Kidney (tissue), 13 donors: ENCODE measurements at regions not wholly inside any gene's neighbourhood (a gene's known extent, or its start where the extent isn't known, plus 50 kb on each side); places are given as distances from the start of the nearest gene placed in this dataset.

Experiments used
- DNase-seq, 5 donors: peaks; one replicate each; pipeline ENCODE4 v3.0.0-alpha.2; 2013 to 2020
- FAIRE-seq: peaks from 2 replicates; lab custom pipeline; 2012; peaks lifted over from hg19 to GRCh38; lab: Jason Lieb, UNC
- H3K27ac ChIP-seq, 2 donors: one replicate each; pipeline ENCODE4 v1.7.0; 2013; ENCODE audit warnings: low read depth in 2 of 2, low read length in 2 of 2, inconsistent platforms in 1 of 2
- H3K27me3 ChIP-seq: one replicate; pipeline ENCODE4 v1.7.1; 2013; ENCODE audit warnings: low read length, inconsistent platforms; ENCODE audit not compliant: control insufficient read depth, insufficient read depth
- H3K36me3 ChIP-seq, 3 donors: one replicate each; pipeline versions ENCODE4 v1.7.0 to v1.7.1; 2013; ENCODE audit warnings: low read length in 3 of 3, control low read depth in 1 of 3, inconsistent platforms in 1 of 3; ENCODE audit not compliant: insufficient read depth in 3 of 3, control insufficient read depth in 2 of 3
- H3K4me1 ChIP-seq, 3 donors: one replicate each; pipeline versions ENCODE4 v1.7.0 to v1.7.1; 2013; ENCODE audit warnings: low read length in 3 of 3, inconsistent platforms in 1 of 3, low read depth in 1 of 3; ENCODE audit not compliant: control insufficient read depth in 2 of 3, insufficient read depth in 2 of 3
- H3K4me3 ChIP-seq, 3 donors: one replicate each; pipeline versions ENCODE4 v1.7.0 to v1.8.1; 2013; ENCODE audit warnings: low read length in 3 of 3, control low read depth in 1 of 3, inconsistent platforms in 1 of 3
- H3K9ac ChIP-seq, 3 donors: one replicate each; pipeline versions ENCODE4 v1.7.0 to v1.7.1; 2013; ENCODE audit warnings: low read length in 3 of 3, control low read depth in 1 of 3, inconsistent platforms in 1 of 3
- H3K9me3 ChIP-seq, 3 donors: one replicate each; pipeline versions ENCODE4 v1.7.0 to v1.7.1; 2013; ENCODE audit warnings: low read length in 3 of 3, control low read depth in 1 of 3, inconsistent platforms in 1 of 3; ENCODE audit not compliant: control insufficient read depth in 2 of 3, insufficient read depth in 1 of 3
- intact Hi-C: fragments of 100-400 bp; cut with DNase I; formaldehyde crosslinking; loops from one replicate; pipeline ENCODE4 v1.11.1; 2022
- TF ChIP-seq, protein P1 (sequence below): IDR thresholded peaks from 3 replicates; pipeline ENCODE4 v1.5.1; 2012; ENCODE audit warnings: mild to moderate bottlenecking, moderate library complexity, borderline replicate concordance; ENCODE audit not compliant: insufficient read depth; ENCODE audit errors: extremely low read depth
- donor health status: control.
- donor health status: control.
- donor health status: control.
- donor health status: control.
- donor health status: control.
- donor health status: DM: yes; HTN: yes; CAD: no.
- donor health status: Normal renal cell carcinoma (clear cell type).

DNA sequence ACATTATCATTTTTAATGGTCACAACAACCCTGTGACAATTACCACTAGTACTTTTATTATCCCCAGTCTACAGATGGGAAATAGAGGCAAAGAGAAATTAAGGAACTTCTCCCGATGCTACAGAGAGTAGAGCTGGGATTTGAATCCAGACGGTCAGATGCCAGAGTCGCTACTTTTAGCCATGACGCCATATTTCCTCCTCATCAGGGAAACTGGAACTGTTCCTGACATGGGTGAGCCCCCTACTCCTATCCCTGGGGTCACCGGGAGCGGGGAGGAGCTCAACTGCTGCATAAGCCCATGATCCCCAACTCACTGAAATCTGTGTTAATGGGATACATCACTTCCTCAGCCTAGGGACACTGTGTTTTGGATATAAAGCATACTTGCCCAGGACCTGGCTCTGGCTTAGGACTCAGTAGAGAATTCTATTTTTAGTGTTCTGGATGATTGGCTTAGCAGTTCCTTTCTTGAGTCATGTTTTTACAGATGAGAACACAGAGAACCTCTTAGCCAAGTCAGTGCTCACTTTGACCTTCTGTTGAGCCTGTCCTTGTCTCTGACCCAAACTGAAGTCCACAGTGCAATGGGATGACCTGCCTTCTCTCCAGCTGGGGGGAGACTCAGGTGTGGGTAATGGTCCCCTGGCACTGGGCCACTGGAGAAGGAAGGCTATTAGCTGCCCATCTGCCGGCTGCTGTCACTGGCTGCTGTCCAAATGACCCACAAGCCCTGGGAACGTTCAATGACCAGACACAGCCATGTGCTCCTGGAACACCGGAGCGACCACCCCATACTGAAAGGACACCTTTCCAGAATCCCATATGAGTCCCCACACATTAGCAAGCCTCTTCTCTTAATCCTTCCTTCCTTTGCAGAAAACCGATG, 90.8 kb upstream of the SHISA3 start:
- no peak overlapping the region for H3K27ac ChIP-seq
- DNase-seq = no peak
- intact Hi-C loops = no loop called here
- H3K9me3 ChIP-seq = no peaks in the 10 kb centered on the region
- H3K4me1 ChIP-seq = peaks cover 0 to 2% (median 0%) of the 10 kb centered on the region in 3 donors
- H3K4me3 ChIP-seq = no peak overlapping the region
- H3K9ac ChIP-seq = no peak overlapping the region
- no peaks in the 10 kb centered on the region for H3K36me3 ChIP-seq
- FAIRE-seq = no peak
- TF ChIP-seq, protein P1, sequence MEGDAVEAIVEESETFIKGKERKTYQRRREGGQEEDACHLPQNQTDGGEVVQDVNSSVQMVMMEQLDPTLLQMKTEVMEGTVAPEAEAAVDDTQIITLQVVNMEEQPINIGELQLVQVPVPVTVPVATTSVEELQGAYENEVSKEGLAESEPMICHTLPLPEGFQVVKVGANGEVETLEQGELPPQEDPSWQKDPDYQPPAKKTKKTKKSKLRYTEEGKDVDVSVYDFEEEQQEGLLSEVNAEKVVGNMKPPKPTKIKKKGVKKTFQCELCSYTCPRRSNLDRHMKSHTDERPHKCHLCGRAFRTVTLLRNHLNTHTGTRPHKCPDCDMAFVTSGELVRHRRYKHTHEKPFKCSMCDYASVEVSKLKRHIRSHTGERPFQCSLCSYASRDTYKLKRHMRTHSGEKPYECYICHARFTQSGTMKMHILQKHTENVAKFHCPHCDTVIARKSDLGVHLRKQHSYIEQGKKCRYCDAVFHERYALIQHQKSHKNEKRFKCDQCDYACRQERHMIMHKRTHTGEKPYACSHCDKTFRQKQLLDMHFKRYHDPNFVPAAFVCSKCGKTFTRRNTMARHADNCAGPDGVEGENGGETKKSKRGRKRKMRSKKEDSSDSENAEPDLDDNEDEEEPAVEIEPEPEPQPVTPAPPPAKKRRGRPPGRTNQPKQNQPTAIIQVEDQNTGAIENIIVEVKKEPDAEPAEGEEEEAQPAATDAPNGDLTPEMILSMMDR = no peak
- no peaks in the 10 kb centered on the region for H3K27me3 ChIP-seq

DNA sequence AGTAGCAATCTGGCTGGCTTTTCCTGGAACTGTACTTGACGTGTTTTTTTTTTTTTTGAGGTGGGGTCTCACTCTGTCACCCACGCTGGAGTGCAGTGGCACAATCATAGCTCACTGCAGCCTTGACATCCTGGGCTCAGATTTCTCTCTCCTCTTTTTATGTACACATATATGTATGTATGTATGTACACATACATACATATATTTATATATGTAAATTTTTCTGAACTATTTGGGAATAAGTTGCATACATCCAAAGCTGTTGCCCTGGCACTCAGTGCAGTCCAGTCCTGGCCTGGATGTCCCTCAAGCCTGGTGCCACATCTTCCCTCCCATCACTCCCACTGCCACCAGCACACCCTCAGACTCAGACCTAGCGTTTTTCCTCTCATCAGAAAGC, 89.0 kb upstream of the SHISA3 start:
- H3K4me3 ChIP-seq = no peak overlapping the region
- H3K36me3 ChIP-seq = no peaks in the 10 kb centered on the region
- no peaks in the 10 kb centered on the region for H3K9me3 ChIP-seq
- no peak overlapping the region for H3K9ac ChIP-seq
- H3K27me3 ChIP-seq = no peaks in the 10 kb centered on the region
- TF ChIP-seq, protein P1 = no peak
- no peak for DNase-seq
- peaks cover 0 to 2% (median 0%) of the 10 kb centered on the region in 3 donors for H3K4me1 ChIP-seq
- H3K27ac ChIP-seq = no peak overlapping the region
- intact Hi-C loops = no loop called here
- FAIRE-seq = no peak

DNA sequence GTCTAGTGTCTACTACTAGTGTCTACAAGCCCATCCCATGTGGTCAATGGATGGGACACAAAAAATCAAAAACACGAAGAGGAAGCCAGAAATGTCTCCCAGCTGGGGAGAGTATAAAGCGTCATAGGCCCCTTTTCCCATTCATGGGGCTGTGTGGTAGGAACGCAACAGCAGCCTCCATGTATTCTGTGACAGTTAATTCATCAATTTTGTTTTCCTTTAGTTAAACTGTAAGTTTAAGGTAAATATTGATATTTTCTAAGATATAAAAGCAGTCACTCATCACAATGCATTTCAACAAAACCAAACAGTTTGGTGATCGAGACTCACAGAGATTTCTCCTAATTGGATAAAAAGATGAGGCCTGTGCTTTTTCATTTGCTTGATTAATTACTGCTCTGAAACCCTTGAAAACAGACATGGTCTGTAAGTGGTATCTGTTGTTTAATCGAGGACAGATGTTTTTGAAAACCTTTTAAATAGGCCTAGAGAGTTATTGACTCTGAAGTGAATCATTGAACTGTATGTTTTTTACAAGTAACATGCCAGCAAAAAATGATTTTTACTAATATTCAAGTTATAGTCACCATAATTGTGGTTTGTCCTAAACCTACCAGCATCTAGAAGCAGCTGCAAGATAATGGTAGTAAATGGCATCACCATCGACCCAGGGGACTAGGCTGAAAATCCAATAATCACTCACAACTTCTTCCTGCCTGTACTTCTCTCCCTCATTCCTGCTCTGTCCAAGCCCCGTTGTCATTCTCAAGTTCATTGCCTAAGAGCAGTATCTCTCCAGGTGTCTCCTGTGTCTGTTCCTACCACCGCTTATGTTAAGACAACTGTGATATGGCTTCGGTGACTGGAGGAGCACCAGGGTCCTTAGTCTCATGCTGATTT, 87.7 kb upstream of the SHISA3 start:
- no peak for FAIRE-seq
- no peak for DNase-seq
- no peak overlapping the region for H3K4me3 ChIP-seq
- no peak overlapping the region for H3K27ac ChIP-seq
- H3K9me3 ChIP-seq = no peaks in the 10 kb centered on the region
- intact Hi-C loops = no loop called here
- no peak overlapping the region for H3K9ac ChIP-seq
- H3K36me3 ChIP-seq = no peaks in the 10 kb centered on the region
- peaks cover 0 to 2% (median 0%) of the 10 kb centered on the region in 3 donors for H3K4me1 ChIP-seq
- TF ChIP-seq, protein P1 = no peak
- no peaks in the 10 kb centered on the region for H3K27me3 ChIP-seq
